H1 (cell line): ENCODE measurements at regions not wholly inside any gene's neighbourhood (a gene's known extent, or its start where the extent isn't known, plus 50 kb on each side); places are given as distances from the start of the nearest gene placed in this dataset.

Experiments used
- BRCA1 ChIP-seq: IDR thresholded peaks from 2 replicates; pipeline ENCODE4 v1.6.1; 2012; ENCODE audit warnings: low read depth, low read length, improper control_type of control experiment
- CHD2 ChIP-seq: IDR thresholded peaks from 2 replicates; pipeline ENCODE4 v1.6.1; 2012; ENCODE audit warnings: low read length, improper control_type of control experiment
- EP300 ChIP-seq, 2 experiments: IDR thresholded peaks; 1 replicate in 1 of 2; 2 replicates in 1 of 2; pipeline ENCODE4 v1.6.1; 2011 to 2012; ENCODE audit warnings: low read depth in 2 of 2, low read length in 2 of 2, mild to moderate bottlenecking in 2 of 2, borderline replicate concordance in 1 of 2, inconsistent platforms in 1 of 2, moderate library complexity in 1 of 2
- JUND ChIP-seq: IDR thresholded peaks from 2 replicates; pipeline ENCODE4 v1.6.1; 2011; ENCODE audit warnings: mild to moderate bottlenecking, improper control_type of control experiment, low read length
- POLR2A ChIP-seq, 2 experiments: IDR thresholded peaks; 1 replicate in 1 of 2; 2 replicates in 1 of 2; pipeline ENCODE4 v1.6.1; 2011; ENCODE audit warnings: low read depth in 2 of 2, low read length in 2 of 2, mild to moderate bottlenecking in 2 of 2; ENCODE audit errors: control extremely low read depth in 1 of 2
- RNF2 ChIP-seq: fragments of 200-900, 300-1000 bp; sonication (generic); IDR thresholded peaks from 2 replicates; pipeline ENCODE4 v1.7.1; 2016; ENCODE audit warnings: borderline replicate concordance, low read depth, mild to moderate bottlenecking, antibody characterized with exemption, low read length; ENCODE audit not compliant: poor library complexity, severe bottlenecking; ENCODE audit errors: missing control alignments
- SUZ12 ChIP-seq: fragments of 200-600 bp; sonication (generic); IDR thresholded peaks from 2 replicates; pipeline ENCODE4 v1.6.1; 2012; ENCODE audit warnings: mild to moderate bottlenecking, inconsistent platforms, low read length, moderate library complexity, mixed read lengths
- TCF12 ChIP-seq: IDR thresholded peaks from 2 replicates; pipeline ENCODE4 v1.6.1; 2011; ENCODE audit warnings: low read depth, mild to moderate bottlenecking, low read length
- TF ChIP-seq, protein P1 (sequence below): IDR thresholded peaks from 2 replicates; pipeline ENCODE4 v1.6.1; 2011; ENCODE audit warnings: low read length, improper control_type of control experiment
- TF ChIP-seq, protein P2 (sequence below): IDR thresholded peaks from 2 replicates; pipeline ENCODE4 v1.6.1; 2012; ENCODE audit warnings: inconsistent platforms
- TF ChIP-seq, protein P3 (sequence below), 3 experiments: IDR thresholded peaks; 1 replicate in 2 of 3; 2 replicates in 1 of 3; pipeline versions ENCODE4 v1.5.1 to v1.6.1; 2011; ENCODE audit warnings: low read length in 3 of 3, mild to moderate bottlenecking in 3 of 3, inconsistent platforms in 2 of 3, low read depth in 1 of 3, moderate library complexity in 1 of 3; ENCODE audit not compliant: insufficient read depth in 1 of 3; ENCODE audit errors: control extremely low read depth in 1 of 3
- TF ChIP-seq, protein P4 (sequence below): IDR thresholded peaks from 2 replicates; pipeline ENCODE4 v1.6.1; 2012; ENCODE audit warnings: low read length, inconsistent platforms

DNA sequence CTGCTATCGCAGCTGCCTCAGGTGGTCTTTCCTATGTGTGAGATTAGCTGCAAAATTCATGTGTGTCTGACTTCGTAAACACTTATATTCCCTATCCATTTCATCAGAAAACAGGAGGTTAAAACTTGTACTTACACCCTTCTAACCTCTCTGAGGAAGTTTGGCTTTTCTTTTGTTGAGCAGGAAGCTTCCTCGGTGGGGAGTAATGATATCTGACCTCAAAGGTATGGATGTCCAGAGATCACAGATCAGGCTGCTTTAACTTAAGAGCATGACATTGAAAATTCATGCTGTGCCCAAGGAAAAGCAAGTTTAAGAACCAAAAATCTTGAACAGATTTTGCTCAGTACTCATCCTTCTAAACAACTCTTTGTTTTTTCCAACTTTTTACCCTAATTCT lies 429.1 kb downstream of the STIM2 start:
- TF ChIP-seq RNF2, result no peak
- TF ChIP-seq, protein P1, sequence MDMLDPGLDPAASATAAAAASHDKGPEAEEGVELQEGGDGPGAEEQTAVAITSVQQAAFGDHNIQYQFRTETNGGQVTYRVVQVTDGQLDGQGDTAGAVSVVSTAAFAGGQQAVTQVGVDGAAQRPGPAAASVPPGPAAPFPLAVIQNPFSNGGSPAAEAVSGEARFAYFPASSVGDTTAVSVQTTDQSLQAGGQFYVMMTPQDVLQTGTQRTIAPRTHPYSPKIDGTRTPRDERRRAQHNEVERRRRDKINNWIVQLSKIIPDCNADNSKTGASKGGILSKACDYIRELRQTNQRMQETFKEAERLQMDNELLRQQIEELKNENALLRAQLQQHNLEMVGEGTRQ, result no peak
- TF ChIP-seq BRCA1, result no peak
- TF ChIP-seq EP300 (IDR thresholded peaks at IDR 0.05; ENCODE audit: borderline replicate concordance in 1 of 2, low read depth in 2 of 2, low read length in 2 of 2), result no peak
- no peak for TF ChIP-seq POLR2A (IDR thresholded peaks at IDR 0.05; ENCODE audit: control extremely low read depth in 1 of 2, low read depth in 2 of 2, low read length in 2 of 2)
- TF ChIP-seq, protein P2, sequence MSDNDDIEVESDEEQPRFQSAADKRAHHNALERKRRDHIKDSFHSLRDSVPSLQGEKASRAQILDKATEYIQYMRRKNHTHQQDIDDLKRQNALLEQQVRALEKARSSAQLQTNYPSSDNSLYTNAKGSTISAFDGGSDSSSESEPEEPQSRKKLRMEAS, result no peak
- no peak for TF ChIP-seq TCF12
- TF ChIP-seq, protein P3, sequence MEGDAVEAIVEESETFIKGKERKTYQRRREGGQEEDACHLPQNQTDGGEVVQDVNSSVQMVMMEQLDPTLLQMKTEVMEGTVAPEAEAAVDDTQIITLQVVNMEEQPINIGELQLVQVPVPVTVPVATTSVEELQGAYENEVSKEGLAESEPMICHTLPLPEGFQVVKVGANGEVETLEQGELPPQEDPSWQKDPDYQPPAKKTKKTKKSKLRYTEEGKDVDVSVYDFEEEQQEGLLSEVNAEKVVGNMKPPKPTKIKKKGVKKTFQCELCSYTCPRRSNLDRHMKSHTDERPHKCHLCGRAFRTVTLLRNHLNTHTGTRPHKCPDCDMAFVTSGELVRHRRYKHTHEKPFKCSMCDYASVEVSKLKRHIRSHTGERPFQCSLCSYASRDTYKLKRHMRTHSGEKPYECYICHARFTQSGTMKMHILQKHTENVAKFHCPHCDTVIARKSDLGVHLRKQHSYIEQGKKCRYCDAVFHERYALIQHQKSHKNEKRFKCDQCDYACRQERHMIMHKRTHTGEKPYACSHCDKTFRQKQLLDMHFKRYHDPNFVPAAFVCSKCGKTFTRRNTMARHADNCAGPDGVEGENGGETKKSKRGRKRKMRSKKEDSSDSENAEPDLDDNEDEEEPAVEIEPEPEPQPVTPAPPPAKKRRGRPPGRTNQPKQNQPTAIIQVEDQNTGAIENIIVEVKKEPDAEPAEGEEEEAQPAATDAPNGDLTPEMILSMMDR (IDR thresholded peaks at IDR 0.05; ENCODE audit: control extremely low read depth in 1 of 3, insufficient read depth in 1 of 3, low read depth in 1 of 3, low read length in 3 of 3), result no peak
- TF ChIP-seq, protein P4, sequence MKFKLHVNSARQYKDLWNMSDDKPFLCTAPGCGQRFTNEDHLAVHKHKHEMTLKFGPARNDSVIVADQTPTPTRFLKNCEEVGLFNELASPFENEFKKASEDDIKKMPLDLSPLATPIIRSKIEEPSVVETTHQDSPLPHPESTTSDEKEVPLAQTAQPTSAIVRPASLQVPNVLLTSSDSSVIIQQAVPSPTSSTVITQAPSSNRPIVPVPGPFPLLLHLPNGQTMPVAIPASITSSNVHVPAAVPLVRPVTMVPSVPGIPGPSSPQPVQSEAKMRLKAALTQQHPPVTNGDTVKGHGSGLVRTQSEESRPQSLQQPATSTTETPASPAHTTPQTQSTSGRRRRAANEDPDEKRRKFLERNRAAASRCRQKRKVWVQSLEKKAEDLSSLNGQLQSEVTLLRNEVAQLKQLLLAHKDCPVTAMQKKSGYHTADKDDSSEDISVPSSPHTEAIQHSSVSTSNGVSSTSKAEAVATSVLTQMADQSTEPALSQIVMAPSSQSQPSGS, result no peak
- no peak for TF ChIP-seq JUND
- no peak for TF ChIP-seq SUZ12
- TF ChIP-seq CHD2, result no peak
